T-helper 2 cell treated with Interferon-gamma antibody and Interleukin-4, amounts not matched to agents 100 ng/mL and 5 ng/mL, for 36 hours (primary cell): ENCODE measurements at regions not wholly inside any gene's neighbourhood (a gene's known extent, or its start where the extent isn't known, plus 50 kb on each side); places are given as distances from the start of the nearest gene placed in this dataset.
"Not testable (repeated sequence)": the region's sequence is repeated elsewhere in the genome, so short reads cannot be mapped to it uniquely, and the experiment has no call there.

Source experiments
- intact Hi-C: fragments of 100-400 bp; cut with micrococcal nuclease; formaldehyde crosslinking; loops from one replicate; pipeline ENCODE4 v1.15.1; 2023

GRCh38 chr14:101078170-101078891 lies 174.8 kb upstream of the RTL1 start:
- intact Hi-C loops: no loop called here

GRCh38 chr14:101078892-101079221 lies 175.3 kb upstream of the RTL1 start:
- intact Hi-C loops: no loop called here

- intact Hi-C loops: no loop called here
These were observed 177.5 kb upstream of the RTL1 start for GRCh38 chr14:101080922-101081593.

DNA sequence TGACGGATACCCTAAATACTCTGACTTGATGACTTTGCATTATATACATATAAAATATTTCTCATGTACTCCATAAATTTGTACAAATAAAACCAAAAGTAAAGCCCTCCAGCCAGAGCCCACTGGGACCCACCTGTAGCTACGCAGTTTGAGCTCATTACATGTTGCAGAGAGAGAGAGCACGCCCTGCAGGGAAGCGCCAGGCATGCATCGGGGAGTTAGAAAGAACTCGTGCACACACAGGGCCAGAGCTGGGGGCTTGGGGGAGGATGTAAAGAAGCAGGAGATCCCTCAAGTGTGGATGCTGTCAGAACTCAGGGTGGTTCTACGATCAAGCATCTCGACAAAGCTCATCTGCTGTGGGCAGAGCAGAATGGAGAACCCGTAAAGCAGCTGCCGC lies 178.5 kb upstream of the RTL1 start:
- intact Hi-C loops: no loop called here

GRCh38 chr14:101082436-101083384 lies 179.2 kb upstream of the RTL1 start:
- intact Hi-C loops: no loop called here

- intact Hi-C loops: no loop called here
These were observed 180.3 kb upstream of the RTL1 start for GRCh38 chr14:101083564-101084435.

- intact Hi-C loops: no loop called here
These were observed 180.9 kb upstream of the RTL1 start for GRCh38 chr14:101084436-101084826.

DNA sequence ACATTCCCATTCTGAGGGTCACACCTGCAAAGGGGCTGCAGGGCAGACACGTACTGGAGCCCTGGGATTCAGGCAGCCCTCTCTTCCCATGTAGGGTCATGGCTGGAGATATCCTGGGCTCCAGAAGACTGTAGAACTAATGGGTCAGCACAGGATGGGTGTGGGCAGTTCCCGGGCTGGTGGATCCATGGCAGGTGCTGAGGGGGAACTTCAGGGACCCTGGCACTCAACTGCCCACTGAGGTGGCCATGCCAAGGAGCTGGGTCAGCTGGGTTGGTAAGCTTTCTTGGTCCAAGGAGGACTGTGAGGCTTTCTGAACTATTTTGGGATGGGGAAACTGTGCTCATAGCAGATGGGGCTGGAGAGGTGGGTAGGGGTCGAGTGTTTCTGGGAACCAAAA lies 183.4 kb upstream of the RTL1 start:
- intact Hi-C loops: no loop called here

DNA sequence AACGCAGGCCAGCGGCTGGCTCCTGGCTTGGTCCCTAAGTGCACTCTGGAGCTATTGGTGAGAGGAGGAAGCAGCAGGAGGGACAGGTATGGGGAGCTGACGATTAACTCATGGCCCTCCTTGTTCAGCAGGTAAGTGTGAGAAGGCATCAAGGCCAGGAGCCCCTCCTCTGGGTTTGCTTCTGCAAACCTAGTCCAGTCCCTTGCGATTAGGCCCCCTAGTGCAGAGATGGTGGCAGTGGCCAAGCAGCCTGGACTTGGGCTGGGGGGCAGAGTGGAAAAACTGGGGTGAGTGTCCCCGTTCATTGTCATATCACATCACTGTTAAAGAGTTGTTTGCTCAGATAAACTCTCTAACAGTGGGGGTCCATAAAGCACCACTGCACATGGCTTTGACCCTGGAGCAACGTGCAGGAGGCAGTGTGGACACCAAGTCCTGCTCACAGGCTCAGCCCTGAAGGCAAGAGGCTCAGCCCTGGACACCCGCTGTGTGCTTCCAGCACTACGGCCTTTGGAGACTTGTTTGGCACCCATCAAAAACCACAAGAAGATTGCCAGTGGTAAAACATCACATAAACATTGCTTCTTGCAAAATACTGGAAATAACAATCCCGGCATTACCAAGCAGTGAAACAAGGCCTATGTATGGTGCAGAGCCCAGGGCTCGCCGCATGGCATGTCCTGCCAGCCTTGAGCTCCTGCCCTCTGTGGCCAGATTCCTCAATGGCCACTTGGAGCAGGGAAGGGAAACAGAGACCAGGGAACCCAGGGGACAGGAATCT lies 184.3 kb upstream of the RTL1 start:
- intact Hi-C loops: no loop called here

- intact Hi-C loops: no loop called here
These were observed 184.8 kb upstream of the RTL1 start for GRCh38 chr14:101088395-101088667.

GRCh38 chr14:101088714-101089113 lies 185.2 kb upstream of the RTL1 start:
- intact Hi-C loops: no loop called here

- intact Hi-C loops: not testable (repeated sequence)
These were observed 187.0 kb upstream of the RTL1 start for GRCh38 chr14:101090478-101090877.

DNA sequence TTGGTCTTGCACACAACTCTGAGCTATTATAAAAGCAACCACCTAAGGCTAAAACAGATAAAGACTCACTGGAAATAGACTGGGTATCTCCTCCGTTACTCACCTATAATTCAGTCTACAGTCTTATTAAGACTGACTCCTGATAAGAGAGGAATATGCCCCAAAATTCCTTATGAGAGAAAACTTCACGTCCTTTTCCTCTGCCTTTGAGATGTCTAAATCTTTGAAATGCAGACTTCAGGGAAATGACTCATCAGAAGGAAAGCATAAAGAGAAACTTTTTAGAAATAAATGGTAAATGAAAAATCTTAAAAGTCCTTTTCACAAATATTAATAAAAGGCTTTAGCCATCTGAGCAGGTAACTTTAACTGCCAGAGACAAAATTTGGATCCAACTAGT lies 187.5 kb upstream of the RTL1 start:
- intact Hi-C loops: no loop called here

- intact Hi-C loops: not testable (repeated sequence)
These were observed 191.4 kb upstream of the RTL1 start for GRCh38 chr14:101094916-101095315.

DNA sequence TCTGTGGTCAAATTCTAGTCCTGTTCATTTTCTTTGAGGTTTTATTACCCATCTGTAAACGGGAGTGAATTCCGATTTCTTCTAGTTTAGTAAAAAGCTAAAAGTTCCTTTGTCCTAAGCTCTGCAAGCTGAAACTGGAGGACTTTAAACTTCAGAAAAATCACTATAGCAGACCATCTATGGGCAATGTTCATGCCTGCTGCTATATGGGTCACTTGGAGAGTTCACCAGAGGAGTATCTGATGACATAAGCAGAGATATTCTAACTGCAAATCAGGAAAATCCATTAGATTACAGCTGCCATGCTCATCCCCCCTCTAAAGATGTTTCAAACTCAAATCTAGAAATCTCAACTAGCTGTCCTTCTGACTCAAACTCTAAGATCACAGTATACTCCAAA lies 193.0 kb upstream of the RTL1 start:
- intact Hi-C loops: no loop called here

GRCh38 chr14:101097109-101097793 lies 193.7 kb upstream of the RTL1 start:
- intact Hi-C loops: no loop called here

GRCh38 chr14:101098177-101098576 lies 194.7 kb upstream of the RTL1 start:
- intact Hi-C loops: no loop called here

- intact Hi-C loops: no loop called here
These were observed 195.1 kb upstream of the RTL1 start for GRCh38 chr14:101098641-101099040.

- intact Hi-C loops: no loop called here
These were observed 198.0 kb upstream of the RTL1 start for GRCh38 chr14:101101456-101102056.

DNA sequence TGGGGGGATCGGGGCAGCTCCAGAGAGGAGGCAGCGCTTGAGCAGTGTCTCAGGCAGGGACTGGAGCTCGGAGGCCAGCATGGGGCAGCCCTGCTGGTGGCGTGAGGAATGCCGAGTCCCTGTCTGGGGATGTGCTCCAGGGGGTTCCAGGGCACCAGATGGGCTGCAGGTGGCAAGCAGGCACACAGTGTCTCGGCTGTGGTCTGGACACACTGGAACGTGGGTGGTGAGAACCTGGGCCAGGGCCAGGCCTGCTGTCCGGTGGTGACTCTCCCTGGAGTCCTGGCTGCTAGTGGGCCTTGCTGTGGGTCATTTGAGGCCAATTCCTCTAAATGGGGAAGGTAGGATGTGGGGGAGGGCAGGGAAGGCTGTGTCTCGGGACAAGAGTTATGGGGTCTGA lies 199.4 kb upstream of the RTL1 start:
- intact Hi-C loops: no loop called here
